ENCODE measurements at regions not wholly inside any gene's neighbourhood (a gene's known extent, or its start where the extent isn't known, plus 50 kb on each side); places are given as distances from the start of the nearest gene placed in this dataset.
"Not testable (repeated sequence)": the region's sequence is repeated elsewhere in the genome, so short reads cannot be mapped to it uniquely, and the experiment has no call there.

- no peak for DNase-seq
These were observed 156.5 kb upstream of the LRATD1 start for GRCh38 chr2:14475994-14476393.

GRCh38 chr2:14479486-14479885 lies 153.0 kb upstream of the LRATD1 start:
- no peak for DNase-seq

GRCh38 chr2:14480120-14480519 lies 152.4 kb upstream of the LRATD1 start:
- no peak for DNase-seq

GRCh38 chr2:14480906-14481305 lies 151.6 kb upstream of the LRATD1 start:
- DNase-seq, result no peak

- peak; percentile 94 for DNase-seq
These were observed 139.5 kb upstream of the LRATD1 start for GRCh38 chr2:14492920-14493503.

- no peak for DNase-seq
These were observed 137.8 kb upstream of the LRATD1 start for GRCh38 chr2:14494759-14495158.

GRCh38 chr2:14501061-14501460 lies 131.5 kb upstream of the LRATD1 start:
- no peak for DNase-seq

GRCh38 chr2:14506955-14507354 lies 125.6 kb upstream of the LRATD1 start:
- not testable (repeated sequence) for DNase-seq

- peak; percentile 31 for DNase-seq
These were observed 121.0 kb upstream of the LRATD1 start for GRCh38 chr2:14511541-14511940.

GRCh38 chr2:14513903-14514302 lies 118.6 kb upstream of the LRATD1 start:
- DNase-seq, result peak; percentile 69

- peak; percentile 98 for DNase-seq
These were observed 115.7 kb upstream of the LRATD1 start for GRCh38 chr2:14516844-14517243.

- no peak for DNase-seq
These were observed 114.8 kb upstream of the LRATD1 start for GRCh38 chr2:14517731-14518130.

GRCh38 chr2:14520385-14520945 lies 112.1 kb upstream of the LRATD1 start:
- DNase-seq, result no peak

- peak; percentile 80 for DNase-seq
These were observed 108.3 kb upstream of the LRATD1 start for GRCh38 chr2:14524041-14524802.

GRCh38 chr2:14524803-14525080 lies 107.8 kb upstream of the LRATD1 start:
- peak; percentile 67 for DNase-seq

- DNase-seq, result peak; percentile 55
These were observed 102.0 kb upstream of the LRATD1 start for GRCh38 chr2:14530506-14530905.

- DNase-seq, result no peak
These were observed 99.3 kb upstream of the LRATD1 start for GRCh38 chr2:14533131-14533757.

- DNase-seq, result no peak
These were observed 97.4 kb upstream of the LRATD1 start for GRCh38 chr2:14535156-14535555.

GRCh38 chr2:14536976-14537375 lies 95.5 kb upstream of the LRATD1 start:
- DNase-seq, result no peak

- DNase-seq, result no peak
These were observed 92.5 kb upstream of the LRATD1 start for GRCh38 chr2:14540015-14540414.

- DNase-seq, result no peak
These were observed 89.2 kb upstream of the LRATD1 start for GRCh38 chr2:14543284-14543683.

GRCh38 chr2:14544247-14544646 lies 88.3 kb upstream of the LRATD1 start:
- DNase-seq, result no peak

- DNase-seq, result no peak
These were observed 84.7 kb upstream of the LRATD1 start for GRCh38 chr2:14547830-14548229.

GRCh38 chr2:14550658-14551057 lies 81.9 kb upstream of the LRATD1 start:
- no peak for DNase-seq

Data from fibroblast of skin of abdomen (primary cell).